ENCODE measurements at regions not wholly inside any gene's neighbourhood (a gene's known extent, or its start where the extent isn't known, plus 50 kb on each side); places are given as distances from the start of the nearest gene placed in this dataset.

DNA sequence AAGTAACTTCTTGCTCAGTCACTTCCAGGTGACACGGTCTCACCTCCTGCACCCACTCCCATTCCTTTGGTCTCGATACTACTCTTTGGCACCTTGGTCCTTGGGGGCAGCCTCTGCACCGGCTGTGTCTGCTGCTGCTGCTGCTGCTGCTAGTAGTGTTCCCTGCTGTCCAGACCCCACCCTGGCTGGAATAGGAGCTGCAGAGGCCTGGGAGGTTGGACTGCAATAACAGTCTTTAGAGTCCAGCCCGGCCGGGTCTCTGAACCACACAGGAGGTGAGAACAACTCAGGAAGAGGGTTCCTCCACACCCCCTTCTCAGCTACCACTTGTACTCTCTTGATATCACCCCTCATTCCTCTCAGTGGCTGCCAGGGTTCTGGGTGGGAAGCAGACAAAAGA lies 231.1 kb upstream of the NLRP1 start:
- TF ChIP-seq, protein P1, sequence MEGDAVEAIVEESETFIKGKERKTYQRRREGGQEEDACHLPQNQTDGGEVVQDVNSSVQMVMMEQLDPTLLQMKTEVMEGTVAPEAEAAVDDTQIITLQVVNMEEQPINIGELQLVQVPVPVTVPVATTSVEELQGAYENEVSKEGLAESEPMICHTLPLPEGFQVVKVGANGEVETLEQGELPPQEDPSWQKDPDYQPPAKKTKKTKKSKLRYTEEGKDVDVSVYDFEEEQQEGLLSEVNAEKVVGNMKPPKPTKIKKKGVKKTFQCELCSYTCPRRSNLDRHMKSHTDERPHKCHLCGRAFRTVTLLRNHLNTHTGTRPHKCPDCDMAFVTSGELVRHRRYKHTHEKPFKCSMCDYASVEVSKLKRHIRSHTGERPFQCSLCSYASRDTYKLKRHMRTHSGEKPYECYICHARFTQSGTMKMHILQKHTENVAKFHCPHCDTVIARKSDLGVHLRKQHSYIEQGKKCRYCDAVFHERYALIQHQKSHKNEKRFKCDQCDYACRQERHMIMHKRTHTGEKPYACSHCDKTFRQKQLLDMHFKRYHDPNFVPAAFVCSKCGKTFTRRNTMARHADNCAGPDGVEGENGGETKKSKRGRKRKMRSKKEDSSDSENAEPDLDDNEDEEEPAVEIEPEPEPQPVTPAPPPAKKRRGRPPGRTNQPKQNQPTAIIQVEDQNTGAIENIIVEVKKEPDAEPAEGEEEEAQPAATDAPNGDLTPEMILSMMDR (IDR thresholded peaks at IDR 0.05; ENCODE audit: borderline replicate concordance, extremely low read depth, low read length, poor library complexity, severe bottlenecking): no peak
- TF ChIP-seq EZH2 (IDR thresholded peaks at IDR 0.05; ENCODE audit: borderline replicate concordance, low read depth, low read length, severe bottlenecking): no peak
